DOHH2 (cell line): ENCODE measurements at regions not wholly inside any gene's neighbourhood (a gene's known extent, or its start where the extent isn't known, plus 50 kb on each side); places are given as distances from the start of the nearest gene placed in this dataset.

Experiments used
- H3F3A ChIP-seq: fragments of 200-600 bp; sonication (generic), shearing (Covaris generic); 2 replicates; pipeline ENCODE4 v1.6.0; 2016; ENCODE audit warnings: antibody characterized with exemption, mild to moderate bottlenecking; ENCODE audit not compliant: control insufficient read depth, insufficient read depth
- H3K27ac ChIP-seq: fragments of 200-600 bp; sonication (generic); 2 replicates; pipeline ENCODE4 v1.5.1; 2014; ENCODE audit warnings: low read depth, mild to moderate bottlenecking, low read length, moderate library complexity
- H3K27me3 ChIP-seq: fragments of 200-600 bp; sonication (generic); 2 replicates; pipeline ENCODE4 v1.6.1; 2014; ENCODE audit warnings: mild to moderate bottlenecking, low read length, mixed read lengths; ENCODE audit not compliant: control insufficient read depth
- H3K36me3 ChIP-seq: fragments of 200-600 bp; sonication (generic); 2 replicates; pipeline ENCODE4 v1.6.1; 2014; ENCODE audit warnings: mild to moderate bottlenecking, low read length, moderate library complexity, mixed read lengths; ENCODE audit not compliant: control insufficient read depth
- H3K4me1 ChIP-seq: fragments of 200-600 bp; sonication (generic); 2 replicates; pipeline ENCODE4 v1.6.1; 2014; ENCODE audit warnings: mild to moderate bottlenecking, low read length, mixed read lengths; ENCODE audit not compliant: control insufficient read depth
- H3K4me2 ChIP-seq: fragments of 200-600 bp; sonication (generic); 2 replicates; pipeline ENCODE4 v1.6.0; 2014; ENCODE audit warnings: mild to moderate bottlenecking, low read length, moderate library complexity
- H3K4me3 ChIP-seq: fragments of 200-600 bp; sonication (generic); 2 replicates; pipeline ENCODE4 v1.5.1; 2014; ENCODE audit warnings: mild to moderate bottlenecking, low read length, mixed read lengths
- H3K79me2 ChIP-seq: fragments of 200-600 bp; sonication (generic); 2 replicates; pipeline ENCODE4 v1.6.1; 2014; ENCODE audit warnings: mild to moderate bottlenecking, low read length, mixed read lengths; ENCODE audit not compliant: control insufficient read depth
- H3K9me2 ChIP-seq: fragments of 200-600 bp; sonication (generic); replicated peaks from 2 replicates; pipeline ENCODE4 v1.6.1; 2014; ENCODE audit warnings: mild to moderate bottlenecking, low read length, mixed read lengths; ENCODE audit not compliant: control insufficient read depth
- H3K9me3 ChIP-seq: fragments of 200-600 bp; sonication (generic); 2 replicates; pipeline ENCODE4 v1.6.1; 2014; ENCODE audit warnings: antibody characterized with exemption, low read length, mixed read lengths; ENCODE audit not compliant: control insufficient read depth, insufficient read depth
- H4K20me1 ChIP-seq: fragments of 200-600 bp; sonication (generic); 2 replicates; pipeline ENCODE4 v1.6.0; 2014; ENCODE audit warnings: low read depth, mild to moderate bottlenecking, antibody characterized with exemption, low read length, moderate library complexity; ENCODE audit not compliant: control insufficient read depth, insufficient read depth
- CTCF ChIP-seq: fragments of 200-600 bp; sonication (generic); IDR thresholded peaks from one replicate; pipeline ENCODE4 v1.5.1; 2014; ENCODE audit warnings: antibody characterized with exemption, mild to moderate bottlenecking, low read depth, low read length; ENCODE audit not compliant: poor library complexity, severe bottlenecking
- EZH2phosphoT487 ChIP-seq: fragments of 200-600 bp; sonication (generic); IDR thresholded peaks from 2 replicates; pipeline ENCODE4 v1.6.1; 2017; ENCODE audit warnings: borderline replicate concordance, mild to moderate bottlenecking, antibody characterized with exemption, low read length, moderate library complexity, mixed read lengths

- Histone ChIP-seq H3K4me3 (no peak overlapping the region), H3K4me2 (no peak overlapping the region), H3K27ac (no peak overlapping the region), H3K79me2 (no peaks in the 10 kb centered on the region), H3K36me3 (no peaks in the 10 kb centered on the region), H3K9me3 (no peaks in the 10 kb centered on the region), H3K4me1 (no peaks in the 10 kb centered on the region), H4K20me1 (no peaks in the 10 kb centered on the region), H3K27me3 (0 out of 2 replicates have a peak, but pooled peaks cover 4% of the 10 kb centered on the region), H3K9me2 (no peaks in the 10 kb centered on the region), H3F3A (no peaks in the 10 kb centered on the region)
- TF ChIP-seq CTCF (no peak), EZH2phosphoT487 (no peak)
Observed at GRCh38 chr6:1495344-1495743, 106.0 kb downstream of the FOXF2 start.

DNA sequence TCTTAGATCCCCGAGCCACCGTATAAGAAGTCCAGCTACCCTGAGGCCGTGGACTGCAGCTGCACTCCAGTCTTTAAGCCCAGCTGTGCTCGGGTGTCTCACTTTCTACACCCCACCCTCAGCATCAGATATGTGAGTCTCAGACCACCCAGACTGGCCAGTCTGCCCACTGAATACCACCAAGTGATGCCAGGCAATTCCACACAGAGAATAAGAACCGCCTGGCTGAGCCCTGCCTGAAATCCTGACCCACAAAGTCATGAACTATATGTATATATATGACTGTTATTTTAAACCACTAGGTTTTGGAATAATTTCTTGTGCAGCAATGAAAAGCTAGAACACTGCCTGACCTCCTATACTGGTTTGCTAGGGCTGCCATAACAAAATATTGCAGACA is 106.7 kb downstream of the FOXF2 start:
- Histone ChIP-seq H3K79me2 (no peaks in the 10 kb centered on the region), H3K27ac (no peak overlapping the region), H3K4me3 (no peak overlapping the region), H3K9me3 (no peaks in the 10 kb centered on the region), H3K9me2 (no peaks in the 10 kb centered on the region), H3K4me1 (no peaks in the 10 kb centered on the region), H3K27me3 (0 out of 2 replicates have a peak, but pooled peaks cover 4% of the 10 kb centered on the region), H3K36me3 (no peaks in the 10 kb centered on the region), H3K4me2 (no peak overlapping the region), H4K20me1 (no peaks in the 10 kb centered on the region), H3F3A (no peaks in the 10 kb centered on the region)
- no peak for TF ChIP-seq CTCF
- TF ChIP-seq EZH2phosphoT487 = no peak

DNA sequence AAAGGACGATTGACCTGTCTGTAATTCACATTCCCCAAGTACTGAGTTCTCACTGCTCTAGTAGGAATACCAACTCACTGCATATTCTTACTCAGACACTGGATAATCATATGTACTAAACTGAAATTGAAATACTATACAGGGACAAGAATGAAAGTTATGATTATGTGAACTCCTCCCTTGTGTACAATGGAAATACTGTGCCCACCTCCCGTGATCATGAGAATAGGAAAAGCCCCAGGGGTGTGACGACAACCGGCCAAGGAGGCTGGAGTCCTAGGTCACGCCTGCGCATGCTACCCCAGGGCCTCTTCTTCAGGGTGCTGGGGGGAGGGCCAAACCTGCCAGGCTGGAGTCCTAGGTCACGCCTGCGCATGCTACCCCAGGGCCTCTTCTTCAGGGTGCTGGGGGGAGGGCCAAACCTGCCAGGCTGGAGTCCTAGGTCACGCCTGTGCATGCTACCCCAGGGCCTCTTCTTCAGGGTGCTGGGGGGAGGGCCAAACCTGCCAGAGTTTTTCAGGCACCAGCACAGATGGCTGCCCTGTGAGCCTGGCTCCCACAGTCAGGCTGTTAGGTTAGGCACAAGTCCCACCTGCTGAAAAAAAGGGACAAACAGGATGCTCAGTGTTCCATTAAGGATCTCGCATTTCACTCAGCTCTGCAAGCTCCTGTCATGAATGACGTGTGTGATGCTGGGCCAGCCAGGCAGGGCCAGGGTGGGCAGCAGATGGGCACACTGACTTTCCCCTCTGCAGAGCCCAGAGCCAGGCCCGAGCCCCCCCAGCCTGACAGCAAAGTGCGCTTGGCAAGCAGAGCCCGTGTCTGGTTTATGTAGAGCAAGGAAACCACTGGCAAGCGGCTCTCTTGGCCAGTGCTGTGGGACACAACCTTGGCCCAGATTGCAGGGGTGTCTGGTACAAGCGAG is 107.7 kb downstream of the FOXF2 start:
- Histone ChIP-seq H3K4me1 (no peaks in the 10 kb centered on the region), H4K20me1 (no peaks in the 10 kb centered on the region), H3K27me3 (0 out of 2 replicates have a peak, but pooled peaks cover 4% of the 10 kb centered on the region), H3K9me3 (no peaks in the 10 kb centered on the region), H3K4me3 (no peak overlapping the region), H3F3A (no peaks in the 10 kb centered on the region), H3K79me2 (no peaks in the 10 kb centered on the region), H3K4me2 (no peak overlapping the region), H3K36me3 (no peaks in the 10 kb centered on the region), H3K9me2 (no peaks in the 10 kb centered on the region), H3K27ac (no peak overlapping the region)
- TF ChIP-seq CTCF (no peak), EZH2phosphoT487 (no peak)
